SK-N-MC (cell line): ENCODE measurements at regions not wholly inside any gene's neighbourhood (a gene's known extent, or its start where the extent isn't known, plus 50 kb on each side); places are given as distances from the start of the nearest gene placed in this dataset.

Experiments used
- EZH2 ChIP-seq: fragments of 200-600 bp; sonication (generic); IDR thresholded peaks from one replicate; pipeline ENCODE4 v1.6.1; 2017; ENCODE audit warnings: antibody characterized with exemption
- POLR2AphosphoS5 ChIP-seq: IDR thresholded peaks from 2 replicates; pipeline ENCODE4 v1.6.1; 2012; ENCODE audit warnings: mild to moderate bottlenecking, low read depth, low read length, borderline replicate concordance

- no peak for TF ChIP-seq POLR2AphosphoS5
- TF ChIP-seq EZH2, result no peak
Observed at GRCh38 chr4:173839865-173840264, 309.8 kb upstream of the HAND2 start.
